A673 (cell line): ENCODE measurements at regions not wholly inside any gene's neighbourhood (a gene's known extent, or its start where the extent isn't known, plus 50 kb on each side); places are given as distances from the start of the nearest gene placed in this dataset.

Experiments used
- EZH2 ChIP-seq: fragments of 200-600 bp; sonication (generic); IDR thresholded peaks from 2 replicates; pipeline ENCODE4 v1.6.1; 2017; ENCODE audit warnings: borderline replicate concordance, low read depth, mild to moderate bottlenecking, mixed read lengths, antibody characterized with exemption, low read length; ENCODE audit not compliant: poor library complexity, severe bottlenecking
- TF ChIP-seq, protein P1 (sequence below): fragments of 300-800, 200-600 bp; sonication (generic); conservative IDR thresholded peaks from 2 replicates; pipeline ENCODE4 v1.5.1; 2017; ENCODE audit warnings: low read depth, mild to moderate bottlenecking, antibody characterized with exemption, low read length, moderate library complexity, mixed read lengths

GRCh38 chr12:83767723-83768122, 1081.0 kb downstream of the TMTC2 start:
- TF ChIP-seq, protein P1, sequence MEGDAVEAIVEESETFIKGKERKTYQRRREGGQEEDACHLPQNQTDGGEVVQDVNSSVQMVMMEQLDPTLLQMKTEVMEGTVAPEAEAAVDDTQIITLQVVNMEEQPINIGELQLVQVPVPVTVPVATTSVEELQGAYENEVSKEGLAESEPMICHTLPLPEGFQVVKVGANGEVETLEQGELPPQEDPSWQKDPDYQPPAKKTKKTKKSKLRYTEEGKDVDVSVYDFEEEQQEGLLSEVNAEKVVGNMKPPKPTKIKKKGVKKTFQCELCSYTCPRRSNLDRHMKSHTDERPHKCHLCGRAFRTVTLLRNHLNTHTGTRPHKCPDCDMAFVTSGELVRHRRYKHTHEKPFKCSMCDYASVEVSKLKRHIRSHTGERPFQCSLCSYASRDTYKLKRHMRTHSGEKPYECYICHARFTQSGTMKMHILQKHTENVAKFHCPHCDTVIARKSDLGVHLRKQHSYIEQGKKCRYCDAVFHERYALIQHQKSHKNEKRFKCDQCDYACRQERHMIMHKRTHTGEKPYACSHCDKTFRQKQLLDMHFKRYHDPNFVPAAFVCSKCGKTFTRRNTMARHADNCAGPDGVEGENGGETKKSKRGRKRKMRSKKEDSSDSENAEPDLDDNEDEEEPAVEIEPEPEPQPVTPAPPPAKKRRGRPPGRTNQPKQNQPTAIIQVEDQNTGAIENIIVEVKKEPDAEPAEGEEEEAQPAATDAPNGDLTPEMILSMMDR, result no peak
- no peak for TF ChIP-seq EZH2
